HepG2 (cell line): ENCODE measurements at regions not wholly inside any gene's neighbourhood (a gene's known extent, or its start where the extent isn't known, plus 50 kb on each side); places are given as distances from the start of the nearest gene placed in this dataset.

Source experiments
- CBX5 ChIP-seq: sonication (generic); formaldehyde crosslinking; IDR thresholded peaks from 2 replicates; pipeline ENCODE4 v1.4.0; 2020; ENCODE audit warnings: missing genetic modification reagents, borderline replicate concordance
- EZH2 ChIP-seq: conservative IDR thresholded peaks from 2 replicates; pipeline ENCODE4 v1.6.1; 2012; ENCODE audit warnings: mild to moderate bottlenecking, low read depth, low read length, moderate library complexity
- HOXA9 ChIP-seq: sonication (generic); formaldehyde crosslinking; IDR thresholded peaks from 2 replicates; pipeline ENCODE4 v1.8.1; 2022; ENCODE audit warnings: missing genetic modification reagents, mild to moderate bottlenecking, moderate library complexity, borderline replicate concordance
- MYNN ChIP-seq: sonication (generic); formaldehyde crosslinking; IDR thresholded peaks from 2 replicates; pipeline ENCODE4 v1.4.0; 2020; ENCODE audit warnings: mild to moderate bottlenecking, low read depth, missing genetic modification reagents
- NBN ChIP-seq: fragments of 450-650 bp; conservative IDR thresholded peaks from 2 replicates; pipeline ENCODE4 v1.6.1; 2017
- POLR2AphosphoS5 ChIP-seq: IDR thresholded peaks from 2 replicates; pipeline ENCODE4 v1.6.1; 2012; ENCODE audit warnings: low read depth, low read length
- SIN3A ChIP-seq: IDR thresholded peaks from 2 replicates; pipeline ENCODE4 v1.6.1; 2011; ENCODE audit warnings: low read depth, mild to moderate bottlenecking, control low read depth, low read length, borderline replicate concordance
- TAF1 ChIP-seq: sonication (generic); formaldehyde crosslinking; IDR thresholded peaks from 2 replicates; pipeline ENCODE4 v1.4.0; 2020; ENCODE audit warnings: missing genetic modification reagents
- ZNF274 ChIP-seq: sonication (generic); formaldehyde crosslinking; IDR thresholded peaks from 2 replicates; pipeline ENCODE4 v1.5.1; 2020; ENCODE audit warnings: mild to moderate bottlenecking, missing genetic modification reagents
- ZNF546 ChIP-seq: sonication (generic); formaldehyde crosslinking; conservative IDR thresholded peaks from 2 replicates; pipeline ENCODE4 v1.8.1; 2023; ENCODE audit warnings: mild to moderate bottlenecking, missing genetic modification reagents
- TF ChIP-seq, protein P1 (sequence below): sonication (generic); formaldehyde crosslinking; IDR thresholded peaks from 2 replicates; pipeline ENCODE4 v1.5.0; 2020; ENCODE audit warnings: mild to moderate bottlenecking, missing genetic modification reagents, moderate library complexity
- TF ChIP-seq, protein P2 (sequence below): IDR thresholded peaks from 2 replicates; pipeline ENCODE4 v1.6.1; 2016; ENCODE audit warnings: missing compliant biosample characterization, missing genetic modification reagents, borderline replicate concordance

GRCh38 chr2:8513601-8514273 lies 168.1 kb upstream of the ID2 start:
- TF ChIP-seq HOXA9 (no peak), CBX5 (CRISPR knock-in tag) (no peak), MYNN (CRISPR knock-in tag) (no peak), EZH2 (no peak), NBN (no peak), SIN3A (no peak), POLR2AphosphoS5 (no peak), TAF1 (CRISPR knock-in tag) (no peak), ZNF546 (no peak), ZNF274 (CRISPR knock-in tag) (no peak)
- TF ChIP-seq, protein P1, sequence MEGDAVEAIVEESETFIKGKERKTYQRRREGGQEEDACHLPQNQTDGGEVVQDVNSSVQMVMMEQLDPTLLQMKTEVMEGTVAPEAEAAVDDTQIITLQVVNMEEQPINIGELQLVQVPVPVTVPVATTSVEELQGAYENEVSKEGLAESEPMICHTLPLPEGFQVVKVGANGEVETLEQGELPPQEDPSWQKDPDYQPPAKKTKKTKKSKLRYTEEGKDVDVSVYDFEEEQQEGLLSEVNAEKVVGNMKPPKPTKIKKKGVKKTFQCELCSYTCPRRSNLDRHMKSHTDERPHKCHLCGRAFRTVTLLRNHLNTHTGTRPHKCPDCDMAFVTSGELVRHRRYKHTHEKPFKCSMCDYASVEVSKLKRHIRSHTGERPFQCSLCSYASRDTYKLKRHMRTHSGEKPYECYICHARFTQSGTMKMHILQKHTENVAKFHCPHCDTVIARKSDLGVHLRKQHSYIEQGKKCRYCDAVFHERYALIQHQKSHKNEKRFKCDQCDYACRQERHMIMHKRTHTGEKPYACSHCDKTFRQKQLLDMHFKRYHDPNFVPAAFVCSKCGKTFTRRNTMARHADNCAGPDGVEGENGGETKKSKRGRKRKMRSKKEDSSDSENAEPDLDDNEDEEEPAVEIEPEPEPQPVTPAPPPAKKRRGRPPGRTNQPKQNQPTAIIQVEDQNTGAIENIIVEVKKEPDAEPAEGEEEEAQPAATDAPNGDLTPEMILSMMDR, result no peak
- TF ChIP-seq, protein P2, sequence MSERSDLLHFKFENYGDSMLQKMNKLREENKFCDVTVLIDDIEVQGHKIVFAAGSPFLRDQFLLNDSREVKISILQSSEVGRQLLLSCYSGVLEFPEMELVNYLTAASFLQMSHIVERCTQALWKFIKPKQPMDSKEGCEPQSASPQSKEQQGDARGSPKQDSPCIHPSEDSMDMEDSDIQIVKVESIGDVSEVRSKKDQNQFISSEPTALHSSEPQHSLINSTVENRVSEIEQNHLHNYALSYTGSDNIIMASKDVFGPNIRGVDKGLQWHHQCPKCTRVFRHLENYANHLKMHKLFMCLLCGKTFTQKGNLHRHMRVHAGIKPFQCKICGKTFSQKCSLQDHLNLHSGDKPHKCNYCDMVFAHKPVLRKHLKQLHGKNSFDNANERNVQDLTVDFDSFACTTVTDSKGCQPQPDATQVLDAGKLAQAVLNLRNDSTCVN, result no peak
